Muscle of leg (tissue), 3 donors: ENCODE measurements at regions not wholly inside any gene's neighbourhood (a gene's known extent, or its start where the extent isn't known, plus 50 kb on each side); places are given as distances from the start of the nearest gene placed in this dataset.
"Not testable (repeated sequence)": the region's sequence is repeated elsewhere in the genome, so short reads cannot be mapped to it uniquely, and the experiment has no call there.

Experiments used
- DNase-seq: peaks from one replicate; pipeline ENCODE4 v3.0.0; 2013
- H3K27ac ChIP-seq: one replicate; pipeline ENCODE4 v1.5.1; 2013; ENCODE audit warnings: mild to moderate bottlenecking, low read length, control low read depth
- H3K27me3 ChIP-seq: one replicate; pipeline ENCODE4 v1.6.1; 2013; ENCODE audit warnings: low read length; ENCODE audit not compliant: control insufficient read depth, insufficient read depth
- H3K36me3 ChIP-seq: one replicate; pipeline ENCODE4 v1.6.1; 2013; ENCODE audit warnings: low read length; ENCODE audit not compliant: control insufficient read depth, insufficient read depth
- H3K4me1 ChIP-seq: one replicate; pipeline ENCODE4 v1.6.1; 2013; ENCODE audit warnings: low read length; ENCODE audit not compliant: control insufficient read depth, insufficient read depth
- H3K4me3 ChIP-seq: one replicate; pipeline ENCODE4 v1.5.1; 2013; ENCODE audit warnings: low read length, control low read depth
- H3K9me3 ChIP-seq: replicated peaks from 2 replicates; pipeline ENCODE4 v1.6.1; 2013; ENCODE audit warnings: low read depth, low read length; ENCODE audit not compliant: control insufficient read depth
- WGBS: methylation state at CpG from one replicate; pipeline ENCODE4 v1.1.5; 2013; ENCODE audit warnings: missing lambda C conversion rate; ENCODE audit not compliant: insufficient coverage; 5-methylcytosine and 5-hydroxymethylcytosine counted together

- Histone ChIP-seq H3K36me3 (no peaks in the 10 kb centered on the region), H3K27me3 (no peaks in the 10 kb centered on the region), H3K4me1 (peaks cover 23% of the 10 kb centered on the region), H3K4me3 (no peak overlapping the region), H3K27ac (no peak overlapping the region), H3K9me3 (no peaks in the 10 kb centered on the region)
- no peak for DNase-seq
- WGBS, result no CpG with 5 or more reads among the region's 2 CpGs
Measured at GRCh38 chr15:81889485-81889881, 156.3 kb downstream of the MEX3B start.

- Histone ChIP-seq H3K4me3 (no peak overlapping the region), H3K4me1 (peaks cover 18% of the 10 kb centered on the region), H3K36me3 (no peaks in the 10 kb centered on the region), H3K9me3 (no peaks in the 10 kb centered on the region), H3K27me3 (no peaks in the 10 kb centered on the region), H3K27ac (peak overlapping the region; percentile 53)
- peak; percentile 59 for DNase-seq
- WGBS, result 17% methylated on average over 3 of the region's 10 CpGs
Measured at GRCh38 chr15:81888748-81889484, 156.9 kb downstream of the MEX3B start.

GRCh38 chr15:81887912-81888311, 157.9 kb downstream of the MEX3B start:
- WGBS, result no CpG with 5 or more reads among the region's 2 CpGs
- H3K9me3 ChIP-seq, result no peaks in the 10 kb centered on the region
- H3K27me3 ChIP-seq, result no peaks in the 10 kb centered on the region
- H3K4me3 ChIP-seq, result no peak overlapping the region
- H3K4me1 ChIP-seq, result peaks cover 18% of the 10 kb centered on the region
- H3K27ac ChIP-seq, result peak overlapping the region; percentile 53
- peak; percentile 93 for DNase-seq
- H3K36me3 ChIP-seq, result no peaks in the 10 kb centered on the region

- H3K4me3 ChIP-seq, H3K36me3 ChIP-seq, DNase-seq, H3K9me3 ChIP-seq, H3K27ac ChIP-seq, H3K27me3 ChIP-seq: not testable (repeated sequence)
- H3K4me1 ChIP-seq, result peaks cover 18% of the 10 kb centered on the region
Measured at GRCh38 chr15:81887188-81887587, 158.6 kb downstream of the MEX3B start.

GRCh38 chr15:81886591-81886990, 159.2 kb downstream of the MEX3B start:
- peaks cover 20% of the 10 kb centered on the region for H3K4me1 ChIP-seq
- H3K27ac ChIP-seq, result no peak overlapping the region
- DNase-seq, result no peak
- no peaks in the 10 kb centered on the region for H3K36me3 ChIP-seq
- no peak overlapping the region for H3K4me3 ChIP-seq
- WGBS, result 92% methylated on average over 2 of the region's 6 CpGs
- no peaks in the 10 kb centered on the region for H3K9me3 ChIP-seq
- no peaks in the 10 kb centered on the region for H3K27me3 ChIP-seq

GRCh38 chr15:81886080-81886479, 159.7 kb downstream of the MEX3B start:
- peaks cover 24% of the 10 kb centered on the region for H3K4me1 ChIP-seq
- H3K27me3 ChIP-seq, result no peaks in the 10 kb centered on the region
- no peaks in the 10 kb centered on the region for H3K36me3 ChIP-seq
- no peak overlapping the region for H3K27ac ChIP-seq
- no peak for DNase-seq
- H3K9me3 ChIP-seq, result no peaks in the 10 kb centered on the region
- WGBS, result 92% methylated on average over 2 of the region's 2 CpGs
- no peak overlapping the region for H3K4me3 ChIP-seq

GRCh38 chr15:81885135-81885534, 160.7 kb downstream of the MEX3B start:
- DNase-seq, result no peak
- no peaks in the 10 kb centered on the region for H3K9me3 ChIP-seq
- H3K27ac ChIP-seq, result no peak overlapping the region
- H3K27me3 ChIP-seq, result no peaks in the 10 kb centered on the region
- WGBS, result no CpG with 5 or more reads among the region's 2 CpGs
- H3K4me3 ChIP-seq, result no peak overlapping the region
- H3K4me1 ChIP-seq, result peaks cover 28% of the 10 kb centered on the region
- H3K36me3 ChIP-seq, result no peaks in the 10 kb centered on the region

- WGBS, result 83% methylated on average over 2 of the region's 5 CpGs
- Histone ChIP-seq H3K36me3 (no peaks in the 10 kb centered on the region), H3K27ac (no peak overlapping the region), H3K4me3 (no peak overlapping the region), H3K4me1 (peaks cover 15% of the 10 kb centered on the region), H3K9me3 (no peaks in the 10 kb centered on the region), H3K27me3 (no peaks in the 10 kb centered on the region)
- no peak for DNase-seq
Measured at GRCh38 chr15:81882504-81882903, 163.3 kb downstream of the MEX3B start.

GRCh38 chr15:81880833-81881232, 165.0 kb downstream of the MEX3B start:
- no peaks in the 10 kb centered on the region for H3K27me3 ChIP-seq
- no peak overlapping the region for H3K4me3 ChIP-seq
- H3K9me3 ChIP-seq, result no peaks in the 10 kb centered on the region
- 100% methylated on average over 1 of the region's 5 CpGs for WGBS
- no peaks in the 10 kb centered on the region for H3K36me3 ChIP-seq
- no peak overlapping the region for H3K27ac ChIP-seq
- DNase-seq, result no peak
- peaks cover 15% of the 10 kb centered on the region for H3K4me1 ChIP-seq

- WGBS, result 88% methylated on average over 1 of the region's 4 CpGs
- Histone ChIP-seq H3K4me1 (peaks cover 15% of the 10 kb centered on the region), H3K4me3 (no peak overlapping the region), H3K27me3 (no peaks in the 10 kb centered on the region), H3K9me3 (no peaks in the 10 kb centered on the region), H3K36me3 (no peaks in the 10 kb centered on the region), H3K27ac (no peak overlapping the region)
- DNase-seq, result no peak
Measured at GRCh38 chr15:81880314-81880713, 165.5 kb downstream of the MEX3B start.

- H3K4me3 ChIP-seq, H3K27ac ChIP-seq, H3K4me1 ChIP-seq, H3K9me3 ChIP-seq, H3K36me3 ChIP-seq, H3K27me3 ChIP-seq, DNase-seq: not testable (repeated sequence)
- WGBS, result no CpG with 5 or more reads among the region's 1 CpG
Measured at GRCh38 chr15:81875717-81876116, 170.1 kb downstream of the MEX3B start.
